HG03565 (cell line): ENCODE measurements at regions not wholly inside any gene's neighbourhood (a gene's known extent, or its start where the extent isn't known, plus 50 kb on each side); places are given as distances from the start of the nearest gene placed in this dataset.
A peak's percentile ranks its signal among the peaks of the same experiment; 100 is the strongest.

Source experiments
- ATAC-seq: cut with Tn5 transposase; IDR thresholded peaks from one replicate; pipeline ENCODE4 v1.9.1; 2021; ENCODE audit warnings: mild to moderate bottlenecking, moderate library complexity; ENCODE audit not compliant: unreplicated experiment

- no peak for ATAC-seq
These were observed 473.2 kb downstream of the LRFN5 start for GRCh38 chr14:42079911-42080310.

- no peak for ATAC-seq
These were observed 471.7 kb downstream of the LRFN5 start for GRCh38 chr14:42078345-42078744.

- ATAC-seq, result no peak
These were observed 463.4 kb downstream of the LRFN5 start for GRCh38 chr14:42070031-42070430.

- ATAC-seq, result no peak
These were observed 450.4 kb downstream of the LRFN5 start for GRCh38 chr14:42057111-42057510.

GRCh38 chr14:42047421-42048055, 440.9 kb downstream of the LRFN5 start:
- no peak for ATAC-seq

- no peak for ATAC-seq
These were observed 438.7 kb downstream of the LRFN5 start for GRCh38 chr14:42045383-42045782.

GRCh38 chr14:42028607-42029006, 421.9 kb downstream of the LRFN5 start:
- no peak for ATAC-seq

- ATAC-seq, result no peak
These were observed 420.6 kb downstream of the LRFN5 start for GRCh38 chr14:42027271-42027670.

GRCh38 chr14:42023452-42023851, 416.8 kb downstream of the LRFN5 start:
- no peak for ATAC-seq

- no peak for ATAC-seq
These were observed 407.6 kb downstream of the LRFN5 start for GRCh38 chr14:42014301-42014700.

GRCh38 chr14:42013559-42013958, 406.9 kb downstream of the LRFN5 start:
- ATAC-seq, result no peak

GRCh38 chr14:42013153-42013552, 406.5 kb downstream of the LRFN5 start:
- no peak for ATAC-seq

GRCh38 chr14:42011221-42011620, 404.5 kb downstream of the LRFN5 start:
- ATAC-seq, result peak; percentile 76

GRCh38 chr14:42004321-42004720, 397.6 kb downstream of the LRFN5 start:
- no peak for ATAC-seq

- ATAC-seq, result no peak
These were observed 395.5 kb downstream of the LRFN5 start for GRCh38 chr14:42002141-42002540.

GRCh38 chr14:42001431-42001830, 394.8 kb downstream of the LRFN5 start:
- no peak for ATAC-seq

- no peak for ATAC-seq
These were observed 393.8 kb downstream of the LRFN5 start for GRCh38 chr14:42000450-42000849.

GRCh38 chr14:41993687-41994086, 387.0 kb downstream of the LRFN5 start:
- no peak for ATAC-seq

- peak; percentile 43 for ATAC-seq
These were observed 380.0 kb downstream of the LRFN5 start for GRCh38 chr14:41986700-41987099.

GRCh38 chr14:41986083-41986645, 379.5 kb downstream of the LRFN5 start:
- no peak for ATAC-seq

GRCh38 chr14:41973178-41973577, 366.5 kb downstream of the LRFN5 start:
- no peak for ATAC-seq

- no peak for ATAC-seq
These were observed 365.9 kb downstream of the LRFN5 start for GRCh38 chr14:41972531-41972930.

- ATAC-seq, result no peak
These were observed 353.6 kb downstream of the LRFN5 start for GRCh38 chr14:41960281-41960680.
